CD4-positive, alpha-beta T cell treated with Interleukin-17A for 4 hours (primary cell): ENCODE measurements at regions not wholly inside any gene's neighbourhood (a gene's known extent, or its start where the extent isn't known, plus 50 kb on each side); places are given as distances from the start of the nearest gene placed in this dataset.

Experiments used
- DNase-seq: peaks from one replicate; pipeline ENCODE4 v3.0.0-alpha.2; 2020; ENCODE audit warnings: mixed read lengths

- no peak for DNase-seq
Observed at GRCh38 chr1:195799016-195799415, 809.2 kb downstream of the KCNT2 start.

- no peak for DNase-seq
Observed at GRCh38 chr1:195794225-195794624, 814.0 kb downstream of the KCNT2 start.

- DNase-seq, result no peak
Observed at GRCh38 chr1:195791796-195792195, 816.4 kb downstream of the KCNT2 start.

GRCh38 chr1:195790514-195791168 lies 817.6 kb downstream of the KCNT2 start:
- no peak for DNase-seq

GRCh38 chr1:195789321-195789720 lies 818.9 kb downstream of the KCNT2 start:
- no peak for DNase-seq

- no peak for DNase-seq
Observed at GRCh38 chr1:195788721-195789120, 819.5 kb downstream of the KCNT2 start.

GRCh38 chr1:195785830-195786229 lies 822.4 kb downstream of the KCNT2 start:
- DNase-seq, result no peak

GRCh38 chr1:195773931-195774330 lies 834.3 kb downstream of the KCNT2 start:
- no peak for DNase-seq

- DNase-seq, result no peak
Observed at GRCh38 chr1:195769461-195769860, 838.8 kb downstream of the KCNT2 start.

GRCh38 chr1:195768936-195769335 lies 839.3 kb downstream of the KCNT2 start:
- DNase-seq, result no peak

GRCh38 chr1:195768377-195768776 lies 839.9 kb downstream of the KCNT2 start:
- no peak for DNase-seq

GRCh38 chr1:195766709-195767108 lies 841.5 kb downstream of the KCNT2 start:
- DNase-seq, result no peak

GRCh38 chr1:195765099-195765498 lies 843.1 kb downstream of the KCNT2 start:
- no peak for DNase-seq

GRCh38 chr1:195763907-195764374 lies 844.3 kb downstream of the KCNT2 start:
- DNase-seq, result no peak

- DNase-seq, result no peak
Observed at GRCh38 chr1:195763146-195763906, 844.9 kb downstream of the KCNT2 start.

- DNase-seq, result no peak
Observed at GRCh38 chr1:195761104-195761503, 847.1 kb downstream of the KCNT2 start.

- DNase-seq, result no peak
Observed at GRCh38 chr1:195756109-195756508, 852.1 kb downstream of the KCNT2 start.

GRCh38 chr1:195754874-195755273 lies 853.4 kb downstream of the KCNT2 start:
- DNase-seq, result no peak

GRCh38 chr1:195754303-195754702 lies 853.9 kb downstream of the KCNT2 start:
- no peak for DNase-seq

- DNase-seq, result no peak
Observed at GRCh38 chr1:195748969-195749368, 859.3 kb downstream of the KCNT2 start.

GRCh38 chr1:195745189-195746010 lies 862.8 kb downstream of the KCNT2 start:
- DNase-seq, result no peak

- no peak for DNase-seq
Observed at GRCh38 chr1:195744256-195744655, 864.0 kb downstream of the KCNT2 start.

GRCh38 chr1:195740862-195741261 lies 867.4 kb downstream of the KCNT2 start:
- DNase-seq, result no peak
